Heart left ventricle (tissue), 13 donors: ENCODE measurements at regions not wholly inside any gene's neighbourhood (a gene's known extent, or its start where the extent isn't known, plus 50 kb on each side); places are given as distances from the start of the nearest gene placed in this dataset.

Experiments used
- CTCF ChIP-seq, 12 donors: fragments of 200-600 bp; sonication (generic) in 4 of 12; IDR thresholded peaks; one replicate each; pipeline versions ENCODE4 v1.5.0 to v1.8.0; 2018 to 2022; ENCODE audit warnings: antibody characterized with exemption in 12 of 12, mild to moderate bottlenecking in 5 of 12
- POLR2A ChIP-seq, 2 donors: fragments of 450-650 bp; IDR thresholded peaks; one replicate each; pipeline ENCODE4 v1.6.1; 2017; ENCODE audit warnings: antibody characterized with exemption in 2 of 2, mild to moderate bottlenecking in 2 of 2, moderate library complexity in 2 of 2
- donor health status: ischemic (EF 13 %, LVEDD 7.1; RV severe dilation, severe dysfunction).
- donor health status: DM: no; HTN: yes; CAD: no.
- donor health status: DM: no; HTN: no; CAD: no.
- donor health status: ischemic (EF 25% LVEDD 6.9; RV normal size, moderate dysfunction).
- donor health status: ischemic (EF 25% LVEDD 5.7; RV mildly dilated, moderate dysfunction).
- donor health status: ischemic (EF 35%, LVEDD 5.7; RV mildly dilated, moderate dysfunction).
- donor health status: nonischemic (EF 11% LVEDD 7.7; RV severe dilation, severe dysfunction).
- donor health status: DM: yes; HTN: yes; CAD: no.
- donor health status: PGD.
- donor health status: ischemic (EF 29% LVEDD 5.4; RV normal size, mild dysfunction).
- donor health status: nonischemic (EF 23%, LVEDD 6.1; RV moderate dilation, normal function).

DNA sequence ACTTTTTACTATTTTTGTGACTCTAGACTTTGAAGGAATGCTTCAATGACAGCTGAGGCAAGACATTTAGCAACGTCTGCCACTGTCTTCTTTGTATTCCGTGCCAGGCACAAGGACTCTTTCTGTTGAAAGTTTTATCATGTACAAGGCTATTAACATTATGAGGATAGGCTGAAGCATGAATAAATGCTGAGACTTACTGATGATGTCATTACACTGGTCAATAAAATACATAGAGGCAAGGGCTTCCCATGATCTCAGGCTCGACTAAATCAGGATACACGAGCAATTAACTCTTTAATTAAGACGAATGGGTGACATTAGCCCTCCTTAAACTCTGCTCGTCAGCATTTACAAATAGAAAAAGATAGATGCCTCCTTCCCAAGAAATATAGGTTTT is 1393.3 kb upstream of the WWC1 start:
- TF ChIP-seq CTCF (IDR thresholded peaks at IDR 0.05) (no peak), POLR2A (IDR thresholded peaks at IDR 0.05) (no peak)
